Endothelial cell (in vitro differentiated cells): ENCODE measurements at regions not wholly inside any gene's neighbourhood (a gene's known extent, or its start where the extent isn't known, plus 50 kb on each side); places are given as distances from the start of the nearest gene placed in this dataset.
"Not testable (repeated sequence)": the region's sequence is repeated elsewhere in the genome, so short reads cannot be mapped to it uniquely, and the experiment has no call there.

Experiments used
- DNase-seq: peaks from one replicate; pipeline ENCODE4 v3.0.0; 2021; ENCODE audit warnings: low spot score
- H3K27ac Mint-ChIP-seq: one replicate; pipeline ENCODE4 v1.8.0; 2021; ENCODE audit warnings: mixed read lengths, inconsistent platforms; ENCODE audit not compliant: unreplicated experiment
- H3K27me3 Mint-ChIP-seq: one replicate; pipeline ENCODE4 v1.8.0; 2021; ENCODE audit warnings: mild to moderate bottlenecking, moderate library complexity, mixed read lengths, inconsistent platforms; ENCODE audit not compliant: unreplicated experiment
- H3K36me3 Mint-ChIP-seq: one replicate; pipeline ENCODE4 v1.8.0; 2021; ENCODE audit warnings: mild to moderate bottlenecking, low read depth, mixed read lengths, inconsistent platforms; ENCODE audit not compliant: unreplicated experiment
- H3K4me1 Mint-ChIP-seq: one replicate; pipeline ENCODE4 v1.8.0; 2021; ENCODE audit warnings: mild to moderate bottlenecking, mixed read lengths, inconsistent platforms; ENCODE audit not compliant: unreplicated experiment
- H3K4me3 Mint-ChIP-seq: one replicate; pipeline ENCODE4 v1.8.0; 2021; ENCODE audit warnings: mild to moderate bottlenecking, mixed read lengths, inconsistent platforms; ENCODE audit not compliant: unreplicated experiment
- H3K9me3 Mint-ChIP-seq: one replicate; pipeline ENCODE4 v1.8.0; 2021; ENCODE audit warnings: mixed read lengths, inconsistent platforms; ENCODE audit not compliant: unreplicated experiment

DNA sequence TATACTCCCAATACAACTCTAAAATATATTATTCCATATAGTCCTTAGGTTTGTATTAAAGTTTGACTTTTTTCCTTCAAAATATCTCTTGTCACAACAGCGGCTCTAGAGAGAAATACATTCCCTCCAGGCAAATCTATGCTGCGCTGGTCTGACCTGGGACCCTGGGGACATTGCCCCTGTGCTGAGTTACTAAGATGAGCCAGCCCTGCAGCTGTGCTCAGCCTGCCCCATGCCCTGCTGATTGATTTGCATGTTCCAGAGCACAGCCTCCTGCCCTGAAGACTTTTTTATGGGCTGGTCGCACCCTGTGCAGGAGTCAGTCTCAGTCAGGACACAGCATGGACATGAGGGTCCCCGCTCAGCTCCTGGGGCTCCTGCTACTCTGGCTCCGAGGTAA is 1170.7 kb downstream of the RPIA start:
- H3K4me1 Mint-ChIP-seq, H3K27me3 Mint-ChIP-seq, H3K4me3 Mint-ChIP-seq, H3K36me3 Mint-ChIP-seq, DNase-seq, H3K27ac Mint-ChIP-seq, H3K9me3 Mint-ChIP-seq: not testable (repeated sequence)

DNA sequence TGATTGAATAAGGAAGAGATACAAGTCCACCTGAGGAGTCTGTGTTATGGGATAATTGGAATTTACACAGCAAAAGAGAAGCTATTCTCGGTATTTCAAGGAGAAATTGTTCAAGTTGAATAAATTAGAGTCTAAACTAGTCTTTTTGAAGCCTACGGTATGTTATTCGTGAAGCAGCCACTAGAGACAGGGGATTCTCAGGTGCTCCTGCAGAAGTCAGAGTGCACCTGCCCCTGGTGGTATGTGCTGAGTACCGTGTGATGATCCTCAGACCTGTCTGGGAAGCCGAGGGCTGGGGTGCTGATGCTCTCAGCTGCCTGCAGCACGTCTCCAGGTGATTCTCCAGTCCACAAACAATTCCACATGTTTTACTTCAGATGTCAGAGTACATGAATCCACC is 1171.7 kb downstream of the RPIA start:
- not testable (repeated sequence) for H3K4me3 Mint-ChIP-seq, H3K27me3 Mint-ChIP-seq, H3K4me1 Mint-ChIP-seq, H3K27ac Mint-ChIP-seq, H3K36me3 Mint-ChIP-seq, H3K9me3 Mint-ChIP-seq, DNase-seq

DNA sequence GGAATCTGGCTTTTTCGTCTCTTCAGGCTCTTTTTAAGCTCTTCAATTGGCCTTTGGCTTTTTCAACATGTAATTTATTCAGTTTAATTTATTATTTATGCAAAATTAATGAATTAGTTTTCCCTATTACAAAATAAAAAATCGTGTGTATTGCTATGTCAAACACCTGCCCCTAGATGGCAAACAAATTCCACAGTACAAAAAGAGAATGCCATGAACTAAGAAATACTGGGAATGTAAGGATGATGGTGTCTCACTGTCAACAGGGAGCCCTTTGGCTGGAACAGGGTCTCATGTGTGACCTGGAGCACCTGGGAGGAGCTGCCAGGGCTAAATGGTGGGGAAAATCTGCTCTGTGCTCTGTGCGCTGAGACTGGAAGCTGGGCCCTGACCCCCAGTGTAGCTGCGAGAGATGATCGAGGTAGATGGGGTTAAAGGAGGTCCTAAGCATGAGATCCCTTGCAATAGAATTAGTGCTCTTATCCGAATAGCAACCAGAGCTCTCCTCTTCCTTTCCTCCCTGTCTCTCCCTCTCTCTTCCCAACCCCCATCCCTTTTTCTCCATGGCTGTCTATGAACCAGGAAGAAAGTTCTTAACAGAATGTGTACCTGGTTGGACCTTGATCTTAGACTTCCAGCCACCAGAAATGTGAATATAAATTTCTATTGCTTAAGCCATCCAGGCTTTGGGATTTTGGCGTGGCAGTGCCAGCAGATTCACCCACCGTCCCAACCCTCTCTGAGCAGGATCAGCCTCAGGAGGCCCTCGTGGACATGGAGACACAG is 1183.5 kb downstream of the RPIA start:
- not testable (repeated sequence) for DNase-seq, H3K9me3 Mint-ChIP-seq, H3K27ac Mint-ChIP-seq, H3K4me1 Mint-ChIP-seq, H3K27me3 Mint-ChIP-seq, H3K4me3 Mint-ChIP-seq, H3K36me3 Mint-ChIP-seq

DNA sequence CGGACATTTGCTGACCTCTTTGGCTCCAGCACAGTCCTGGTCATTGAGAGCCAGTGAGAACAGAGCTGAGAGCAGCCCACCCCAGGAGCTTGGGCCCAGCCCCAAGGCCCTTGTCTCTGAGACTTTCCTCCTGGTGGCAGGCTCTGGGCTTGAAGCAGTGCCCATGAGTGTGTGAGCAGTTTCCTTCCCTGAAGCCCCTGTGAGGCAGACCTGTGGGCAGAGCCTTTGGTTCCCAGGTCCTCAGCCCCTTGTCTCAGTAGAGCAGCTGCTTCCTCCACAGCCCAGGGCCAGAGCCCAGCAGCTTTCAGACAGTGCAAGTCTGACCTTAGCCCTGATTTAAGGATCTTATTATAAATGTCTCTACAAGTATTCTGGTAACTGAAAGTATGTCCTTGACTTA is 1185.0 kb downstream of the RPIA start:
- H3K27me3 Mint-ChIP-seq, H3K4me1 Mint-ChIP-seq, H3K36me3 Mint-ChIP-seq, H3K4me3 Mint-ChIP-seq, DNase-seq, H3K27ac Mint-ChIP-seq, H3K9me3 Mint-ChIP-seq: not testable (repeated sequence)

DNA sequence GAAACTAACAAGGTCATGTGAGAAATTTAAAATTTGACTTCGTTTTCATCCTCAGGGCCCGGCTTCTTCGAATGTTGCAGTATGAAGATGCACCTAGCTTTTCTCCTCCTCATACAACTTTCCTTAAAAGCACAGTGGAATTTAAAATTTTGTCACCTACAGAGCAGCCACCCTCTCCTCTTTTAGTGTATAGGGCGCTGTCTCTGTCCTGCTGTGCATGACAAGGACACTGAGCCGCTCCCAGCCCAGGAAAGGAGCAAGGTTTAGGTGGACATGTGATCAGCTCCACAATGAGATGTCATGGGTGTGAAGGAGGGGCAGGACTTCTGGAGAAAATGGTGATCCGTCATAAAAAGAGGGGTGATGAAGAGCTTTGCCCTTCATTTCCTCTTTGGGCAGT is 1185.4 kb downstream of the RPIA start:
- not testable (repeated sequence) for DNase-seq, H3K9me3 Mint-ChIP-seq, H3K27ac Mint-ChIP-seq, H3K36me3 Mint-ChIP-seq, H3K27me3 Mint-ChIP-seq, H3K4me1 Mint-ChIP-seq, H3K4me3 Mint-ChIP-seq

DNA sequence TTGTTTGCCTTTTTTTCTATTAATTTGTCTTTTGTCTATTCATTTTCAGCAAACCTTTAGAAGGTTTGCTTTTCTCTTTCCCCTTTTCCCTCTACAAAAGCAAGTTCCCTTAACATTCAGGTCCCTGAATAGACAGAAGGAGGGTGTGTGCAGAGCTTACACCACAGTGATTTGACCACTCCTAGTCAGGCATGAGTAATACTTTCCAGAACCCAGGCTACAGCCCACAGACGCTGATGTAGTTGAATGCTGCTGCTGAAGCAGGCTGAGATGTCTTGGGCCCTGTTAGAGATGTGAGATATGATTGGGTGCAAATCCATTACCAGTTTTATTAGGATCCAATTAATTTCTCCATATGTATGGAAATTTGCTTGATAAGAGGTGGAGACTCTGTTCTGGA is 1191.4 kb downstream of the RPIA start:
- not testable (repeated sequence) for H3K27ac Mint-ChIP-seq, DNase-seq, H3K4me3 Mint-ChIP-seq, H3K4me1 Mint-ChIP-seq, H3K9me3 Mint-ChIP-seq, H3K36me3 Mint-ChIP-seq, H3K27me3 Mint-ChIP-seq

DNA sequence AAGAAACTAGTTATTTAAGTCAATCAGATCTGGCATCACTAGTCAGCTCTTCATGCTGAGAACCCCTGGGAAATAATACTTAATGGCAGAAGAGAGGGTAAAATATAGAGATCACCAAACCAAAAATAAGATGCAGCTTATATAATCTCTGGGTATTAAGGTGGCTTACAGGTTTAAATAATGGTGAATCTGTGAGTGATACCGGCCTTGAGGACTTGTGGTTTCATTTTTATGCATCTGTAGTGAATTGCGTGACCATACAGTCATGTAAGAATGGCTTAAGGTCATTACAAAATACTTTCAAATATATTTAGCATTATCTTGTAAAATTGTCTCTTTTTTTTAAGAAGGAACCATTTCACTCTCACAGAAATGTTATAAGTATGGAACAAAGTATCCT is 1192.2 kb downstream of the RPIA start:
- not testable (repeated sequence) for H3K4me1 Mint-ChIP-seq, DNase-seq, H3K27ac Mint-ChIP-seq, H3K27me3 Mint-ChIP-seq, H3K9me3 Mint-ChIP-seq, H3K36me3 Mint-ChIP-seq, H3K4me3 Mint-ChIP-seq

DNA sequence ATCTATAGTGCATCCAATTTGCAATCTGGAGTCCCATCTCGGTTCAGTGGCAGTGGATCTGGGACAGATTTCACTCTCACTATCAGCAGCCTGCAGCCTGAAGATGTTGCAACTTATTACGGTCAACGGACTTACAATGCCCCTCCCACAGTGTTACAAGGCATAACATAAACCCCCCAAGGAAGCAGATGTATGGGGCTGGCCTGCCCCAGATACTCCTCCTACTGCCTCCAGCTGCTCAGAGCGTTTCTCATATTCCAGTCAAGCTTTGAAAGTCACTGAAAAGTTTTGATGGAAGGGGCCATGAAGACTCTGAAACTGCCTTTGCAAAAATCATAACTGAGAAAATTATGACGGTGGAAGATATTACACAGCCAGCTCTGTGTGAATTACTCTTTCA is 1193.6 kb downstream of the RPIA start:
- not testable (repeated sequence) for H3K4me1 Mint-ChIP-seq, H3K27ac Mint-ChIP-seq, DNase-seq, H3K9me3 Mint-ChIP-seq, H3K36me3 Mint-ChIP-seq, H3K27me3 Mint-ChIP-seq, H3K4me3 Mint-ChIP-seq

DNA sequence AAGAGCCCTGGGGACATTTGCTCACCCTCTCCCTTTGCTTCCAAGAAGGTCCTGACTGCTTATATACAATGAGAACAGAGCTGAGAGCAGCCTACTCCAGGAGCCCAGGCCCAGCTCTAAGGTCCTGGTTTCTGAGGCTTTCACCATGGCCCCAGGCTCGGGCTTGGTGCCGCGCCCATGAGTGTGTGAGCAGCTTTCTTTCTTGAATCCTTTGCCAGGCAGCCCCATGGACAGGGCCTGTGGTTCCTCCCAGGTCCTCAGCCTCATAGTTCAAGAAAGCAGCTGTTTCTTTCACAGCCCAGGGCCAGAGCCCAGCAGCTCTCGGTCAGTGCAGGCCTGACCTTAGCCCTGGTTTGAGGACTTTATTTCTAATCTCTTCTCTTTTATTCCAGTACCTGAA is 1197.2 kb downstream of the RPIA start:
- not testable (repeated sequence) for H3K27ac Mint-ChIP-seq, H3K4me3 Mint-ChIP-seq, H3K27me3 Mint-ChIP-seq, H3K4me1 Mint-ChIP-seq, H3K36me3 Mint-ChIP-seq, DNase-seq, H3K9me3 Mint-ChIP-seq

DNA sequence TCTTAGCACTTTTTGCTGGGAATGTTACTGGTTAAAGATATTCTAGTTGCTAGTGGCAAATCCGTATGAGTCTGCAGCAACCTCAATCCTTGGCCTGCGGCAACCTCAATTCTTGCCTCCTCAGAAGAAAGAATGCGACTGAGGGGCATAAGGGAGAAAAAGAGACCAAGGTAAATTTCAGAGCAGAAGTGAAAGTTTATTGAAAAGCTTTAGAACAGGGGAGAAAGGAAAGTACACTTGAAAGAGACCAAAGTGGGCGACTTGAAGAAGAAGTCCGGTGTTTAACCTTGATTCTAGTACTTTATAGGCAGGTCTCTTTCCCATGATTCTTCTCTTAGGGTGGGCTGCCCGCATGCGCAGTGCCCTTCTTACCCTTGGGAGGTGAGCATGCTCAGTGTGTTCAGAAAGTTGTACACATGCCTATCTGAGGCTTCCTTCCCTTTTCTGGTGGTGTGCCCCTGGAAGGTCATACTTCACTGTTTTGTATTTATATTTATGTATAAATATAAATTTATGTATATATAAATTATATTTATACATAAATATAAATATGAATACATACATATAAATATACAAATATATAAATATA is 1198.8 kb downstream of the RPIA start:
- H3K27me3 Mint-ChIP-seq, H3K4me3 Mint-ChIP-seq, H3K27ac Mint-ChIP-seq, DNase-seq, H3K4me1 Mint-ChIP-seq, H3K36me3 Mint-ChIP-seq, H3K9me3 Mint-ChIP-seq: not testable (repeated sequence)

DNA sequence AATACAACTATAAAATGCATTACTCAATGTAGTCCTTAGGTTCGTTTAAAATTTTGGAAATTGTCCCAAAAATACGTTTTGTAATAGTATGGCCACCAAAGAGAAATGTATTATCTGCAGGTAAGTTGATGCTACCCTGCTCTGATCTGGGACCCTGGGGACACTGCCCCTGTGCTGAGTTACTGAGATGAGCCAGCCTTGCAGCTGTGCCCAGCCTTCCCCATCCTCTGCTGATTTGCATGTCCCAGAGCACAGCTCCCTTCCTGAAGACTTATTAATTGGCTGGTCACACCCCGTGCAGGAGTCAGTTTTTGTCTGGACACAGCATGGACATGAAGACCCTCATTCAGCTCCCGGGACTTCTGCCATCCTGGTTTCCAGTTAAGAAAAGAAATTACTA is 1203.5 kb downstream of the RPIA start:
- H3K27ac Mint-ChIP-seq, H3K4me1 Mint-ChIP-seq, H3K36me3 Mint-ChIP-seq, H3K27me3 Mint-ChIP-seq, H3K9me3 Mint-ChIP-seq, H3K4me3 Mint-ChIP-seq, DNase-seq: not testable (repeated sequence)

DNA sequence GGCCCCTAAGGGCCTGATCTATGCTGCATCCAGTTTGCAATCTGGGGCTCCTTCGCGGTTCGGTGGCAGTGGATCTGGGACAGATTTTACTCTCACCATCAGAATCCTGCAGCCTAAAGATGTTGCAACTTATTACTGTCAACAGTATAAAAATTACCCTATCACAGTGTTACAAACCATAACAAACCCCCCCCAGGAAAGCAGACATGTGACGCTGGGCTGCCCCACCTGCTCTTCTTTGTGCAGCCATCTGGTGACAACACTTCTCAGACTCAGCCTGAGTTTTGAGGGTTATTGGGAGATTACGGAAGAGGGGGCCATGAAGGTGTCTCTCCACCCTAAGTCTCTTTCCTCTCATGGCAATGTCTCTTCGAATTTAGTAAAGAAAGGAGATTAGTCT is 1204.2 kb downstream of the RPIA start:
- DNase-seq, H3K4me1 Mint-ChIP-seq, H3K27ac Mint-ChIP-seq, H3K4me3 Mint-ChIP-seq, H3K36me3 Mint-ChIP-seq, H3K27me3 Mint-ChIP-seq, H3K9me3 Mint-ChIP-seq: not testable (repeated sequence)
